Mammary epithelial cell (primary cell): ENCODE measurements at regions not wholly inside any gene's neighbourhood (a gene's known extent, or its start where the extent isn't known, plus 50 kb on each side); places are given as distances from the start of the nearest gene placed in this dataset.

Experiments used
- EZH2 ChIP-seq: IDR thresholded peaks from 2 replicates; pipeline ENCODE4 v1.6.1; 2012; ENCODE audit warnings: low read length, inconsistent platforms, borderline replicate concordance
- TF ChIP-seq, protein P1 (sequence below), 2 donors: IDR thresholded peaks in 1 of 2; conservative IDR thresholded peaks in 1 of 2; 2 replicates each; pipeline ENCODE4 v1.5.1; 2011 to 2012; ENCODE audit warnings: inconsistent platforms in 2 of 2, low read length in 2 of 2, mild to moderate bottlenecking in 2 of 2, control low read depth in 1 of 2, low read depth in 1 of 2; ENCODE audit not compliant: insufficient read depth in 1 of 2; ENCODE audit errors: extremely low read depth in 1 of 2

DNA sequence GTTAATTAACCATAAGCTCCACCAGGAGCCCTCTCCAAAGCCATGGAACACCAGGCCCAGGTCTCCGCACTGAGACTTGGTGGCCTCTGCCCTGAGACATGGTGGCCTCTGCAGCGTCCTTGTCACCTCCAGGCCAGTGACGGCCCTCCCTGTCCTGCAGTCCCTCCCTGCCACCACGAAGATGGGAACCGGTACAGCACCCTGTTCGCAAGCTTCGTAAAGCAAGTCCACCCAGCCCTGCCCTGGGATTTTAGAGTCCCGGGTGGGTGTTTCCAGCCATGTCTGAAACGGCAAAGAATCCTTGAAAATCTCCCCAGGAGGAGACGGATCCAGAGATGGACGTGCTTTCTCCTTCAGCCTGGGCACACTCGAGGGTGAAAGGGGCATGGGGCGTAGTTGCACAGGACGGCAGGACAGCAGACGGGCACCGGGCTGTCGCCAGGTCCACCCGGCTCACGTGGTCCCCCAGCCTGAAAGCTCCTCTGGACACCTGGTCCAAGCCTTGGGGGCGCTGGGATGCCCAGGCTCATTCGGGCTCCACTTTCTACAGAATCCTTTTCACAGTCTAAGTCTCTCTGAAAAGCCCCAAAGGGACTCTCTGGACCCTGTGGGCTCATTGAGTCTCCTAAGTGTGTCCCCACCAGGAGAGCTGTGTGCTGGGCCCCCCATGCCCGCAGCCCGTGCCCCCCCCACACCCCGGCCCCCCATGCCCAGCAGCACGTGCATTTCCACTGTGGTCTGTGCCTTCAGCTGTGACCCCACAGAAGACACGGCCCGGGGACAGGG is 456.2 kb downstream of the BRD1 start:
- TF ChIP-seq, protein P1, sequence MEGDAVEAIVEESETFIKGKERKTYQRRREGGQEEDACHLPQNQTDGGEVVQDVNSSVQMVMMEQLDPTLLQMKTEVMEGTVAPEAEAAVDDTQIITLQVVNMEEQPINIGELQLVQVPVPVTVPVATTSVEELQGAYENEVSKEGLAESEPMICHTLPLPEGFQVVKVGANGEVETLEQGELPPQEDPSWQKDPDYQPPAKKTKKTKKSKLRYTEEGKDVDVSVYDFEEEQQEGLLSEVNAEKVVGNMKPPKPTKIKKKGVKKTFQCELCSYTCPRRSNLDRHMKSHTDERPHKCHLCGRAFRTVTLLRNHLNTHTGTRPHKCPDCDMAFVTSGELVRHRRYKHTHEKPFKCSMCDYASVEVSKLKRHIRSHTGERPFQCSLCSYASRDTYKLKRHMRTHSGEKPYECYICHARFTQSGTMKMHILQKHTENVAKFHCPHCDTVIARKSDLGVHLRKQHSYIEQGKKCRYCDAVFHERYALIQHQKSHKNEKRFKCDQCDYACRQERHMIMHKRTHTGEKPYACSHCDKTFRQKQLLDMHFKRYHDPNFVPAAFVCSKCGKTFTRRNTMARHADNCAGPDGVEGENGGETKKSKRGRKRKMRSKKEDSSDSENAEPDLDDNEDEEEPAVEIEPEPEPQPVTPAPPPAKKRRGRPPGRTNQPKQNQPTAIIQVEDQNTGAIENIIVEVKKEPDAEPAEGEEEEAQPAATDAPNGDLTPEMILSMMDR (conservative IDR thresholded peaks at IDR 0.05 in 1 of 2, IDR thresholded peaks at IDR 0.05 in 1 of 2; ENCODE audit: extremely low read depth in 1 of 2, insufficient read depth in 1 of 2, low read depth in 1 of 2, low read length in 2 of 2) = no peak
- TF ChIP-seq EZH2 = no peak
